Thoracic aorta (tissue), 2 donors: ENCODE measurements at regions not wholly inside any gene's neighbourhood (a gene's known extent, or its start where the extent isn't known, plus 50 kb on each side); places are given as distances from the start of the nearest gene placed in this dataset.

Source experiments
- ATAC-seq: fragments of 150-250 bp; one replicate; pipeline ENCODE4 v1.8.0; 2017; ENCODE audit warnings: low read depth; ENCODE audit not compliant: insufficient number of reproducible peaks, low FRiP score
- DNase-seq: peaks from one replicate; pipeline ENCODE4 v3.0.0-alpha.2; 2020; ENCODE audit warnings: low spot score
- H3K27ac ChIP-seq, 2 donors: fragments of 200-600 bp; sonication (generic); 1 replicate in 1 of 2; 2 replicates in 1 of 2; pipeline ENCODE4 v1.5.1; 2016; ENCODE audit warnings: mild to moderate bottlenecking in 2 of 2, moderate library complexity in 2 of 2
- H3K27me3 ChIP-seq: fragments of 200-600 bp; sonication (generic); replicated peaks from 2 replicates; pipeline ENCODE4 v1.6.0; 2016; ENCODE audit warnings: mild to moderate bottlenecking; ENCODE audit not compliant: insufficient read depth
- H3K36me3 ChIP-seq: fragments of 200-600 bp; sonication (generic); one replicate; pipeline ENCODE4 v1.5.1; 2016
- H3K4me1 ChIP-seq, 2 donors: fragments of 200-600 bp; sonication (generic); 1 replicate in 1 of 2; 2 replicates in 1 of 2; pipeline versions ENCODE4 v1.5.1 to v1.6.0; 2016; ENCODE audit warnings: low read depth in 2 of 2, mild to moderate bottlenecking in 1 of 2; ENCODE audit not compliant: control insufficient read depth in 1 of 2
- H3K4me3 ChIP-seq: fragments of 200-600 bp; sonication (generic); 2 replicates; pipeline ENCODE4 v1.5.1; 2016; ENCODE audit warnings: mild to moderate bottlenecking
- H3K9me3 ChIP-seq: fragments of 200-600 bp; sonication (generic); 2 replicates; pipeline ENCODE4 v1.5.1; 2016
- TF ChIP-seq, protein P1 (sequence below): fragments of 200-600 bp; sonication (generic); IDR thresholded peaks from one replicate; pipeline ENCODE4 v1.5.1; 2019; ENCODE audit warnings: antibody characterized with exemption

DNA sequence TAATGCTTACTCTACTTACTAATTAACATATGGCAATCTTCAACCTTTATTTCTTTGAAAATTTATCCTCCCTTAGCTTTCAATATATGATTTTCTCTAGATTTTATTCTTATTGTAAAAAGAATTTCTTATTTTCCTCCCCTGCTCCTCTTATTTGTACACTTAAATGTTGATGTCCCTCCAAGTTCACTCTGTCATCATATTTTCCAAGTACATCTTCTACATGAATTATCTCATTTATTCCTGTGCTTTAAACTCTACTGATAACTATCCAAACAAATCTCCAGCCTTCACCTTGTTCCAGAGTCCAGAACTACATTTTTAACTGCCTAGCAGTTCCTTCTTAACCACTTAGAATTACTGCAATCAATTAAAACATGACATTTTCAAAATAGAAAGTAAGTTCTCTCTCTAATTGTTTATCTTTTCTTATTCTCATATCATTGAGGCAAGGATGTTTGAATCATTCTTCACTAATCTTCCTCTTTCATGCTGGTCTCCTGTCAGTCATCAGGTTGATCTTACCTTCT, 261.6 kb upstream of the FAR2 start:
- no peak overlapping the region for H3K27ac ChIP-seq
- no peaks in the 10 kb centered on the region for H3K4me1 ChIP-seq
- no peaks in the 10 kb centered on the region for H3K36me3 ChIP-seq
- TF ChIP-seq, protein P1, sequence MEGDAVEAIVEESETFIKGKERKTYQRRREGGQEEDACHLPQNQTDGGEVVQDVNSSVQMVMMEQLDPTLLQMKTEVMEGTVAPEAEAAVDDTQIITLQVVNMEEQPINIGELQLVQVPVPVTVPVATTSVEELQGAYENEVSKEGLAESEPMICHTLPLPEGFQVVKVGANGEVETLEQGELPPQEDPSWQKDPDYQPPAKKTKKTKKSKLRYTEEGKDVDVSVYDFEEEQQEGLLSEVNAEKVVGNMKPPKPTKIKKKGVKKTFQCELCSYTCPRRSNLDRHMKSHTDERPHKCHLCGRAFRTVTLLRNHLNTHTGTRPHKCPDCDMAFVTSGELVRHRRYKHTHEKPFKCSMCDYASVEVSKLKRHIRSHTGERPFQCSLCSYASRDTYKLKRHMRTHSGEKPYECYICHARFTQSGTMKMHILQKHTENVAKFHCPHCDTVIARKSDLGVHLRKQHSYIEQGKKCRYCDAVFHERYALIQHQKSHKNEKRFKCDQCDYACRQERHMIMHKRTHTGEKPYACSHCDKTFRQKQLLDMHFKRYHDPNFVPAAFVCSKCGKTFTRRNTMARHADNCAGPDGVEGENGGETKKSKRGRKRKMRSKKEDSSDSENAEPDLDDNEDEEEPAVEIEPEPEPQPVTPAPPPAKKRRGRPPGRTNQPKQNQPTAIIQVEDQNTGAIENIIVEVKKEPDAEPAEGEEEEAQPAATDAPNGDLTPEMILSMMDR: no peak
- no peaks in the 10 kb centered on the region for H3K27me3 ChIP-seq
- H3K9me3 ChIP-seq: no peaks in the 10 kb centered on the region
- ATAC-seq (no peak), DNase-seq (no peak)
- no peak overlapping the region for H3K4me3 ChIP-seq

DNA sequence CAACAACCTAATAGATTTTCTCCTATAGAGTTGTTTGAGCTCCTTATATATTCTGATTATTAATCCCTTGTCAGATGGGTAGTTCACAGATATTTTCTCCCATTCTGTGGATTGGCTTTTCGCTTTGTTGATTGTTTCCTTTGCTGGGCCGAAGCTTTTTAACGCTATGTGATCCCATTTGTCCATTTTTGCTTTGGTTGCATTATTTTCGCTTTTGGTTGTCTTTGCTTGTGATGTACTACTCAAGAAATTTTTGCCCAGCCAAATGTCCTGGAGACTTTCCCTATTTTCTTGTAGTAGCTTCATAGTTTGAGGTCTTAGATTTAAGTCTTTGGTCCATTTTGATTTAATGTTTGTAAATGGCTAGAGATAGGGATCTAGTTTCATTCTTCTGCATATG, 258.4 kb upstream of the FAR2 start:
- Histone ChIP-seq H3K9me3 (no peaks in the 10 kb centered on the region), H3K36me3 (no peaks in the 10 kb centered on the region), H3K4me3 (no peak overlapping the region), H3K27me3 (no peaks in the 10 kb centered on the region), H3K27ac (no peak overlapping the region), H3K4me1 (peaks cover 0 to 4% of the 10 kb centered on the region in 2 donors)
- TF ChIP-seq, protein P1: no peak
- DNase-seq (no peak), ATAC-seq (no peak)

GRCh38 chr12:28891126-28891525, 258.0 kb upstream of the FAR2 start:
- Histone ChIP-seq H3K9me3 (no peaks in the 10 kb centered on the region), H3K4me1 (peaks cover 0 to 4% of the 10 kb centered on the region in 2 donors), H3K36me3 (no peaks in the 10 kb centered on the region), H3K27me3 (no peaks in the 10 kb centered on the region), H3K4me3 (no peak overlapping the region), H3K27ac (no peak overlapping the region)
- DNase-seq: no peak
- TF ChIP-seq, protein P1: no peak
- ATAC-seq: no peak

- no peaks in the 10 kb centered on the region for H3K27me3 ChIP-seq
- TF ChIP-seq, protein P1: no peak
- no peak for ATAC-seq
- H3K27ac ChIP-seq: no peak overlapping the region
- DNase-seq: no peak
- no peaks in the 10 kb centered on the region for H3K36me3 ChIP-seq
- peaks cover 0 to 4% of the 10 kb centered on the region in 2 donors for H3K4me1 ChIP-seq
- H3K4me3 ChIP-seq: no peak overlapping the region
- H3K9me3 ChIP-seq: no peaks in the 10 kb centered on the region
These were observed 255.7 kb upstream of the FAR2 start for GRCh38 chr12:28893365-28893764.

GRCh38 chr12:28893856-28894255, 255.2 kb upstream of the FAR2 start:
- DNase-seq (no peak), ATAC-seq (no peak)
- H3K9me3 ChIP-seq: no peaks in the 10 kb centered on the region
- TF ChIP-seq, protein P1: no peak
- H3K4me3 ChIP-seq: no peak overlapping the region
- no peaks in the 10 kb centered on the region for H3K27me3 ChIP-seq
- H3K4me1 ChIP-seq: peaks cover 0 to 4% of the 10 kb centered on the region in 2 donors
- H3K36me3 ChIP-seq: no peaks in the 10 kb centered on the region
- no peak overlapping the region for H3K27ac ChIP-seq
